SK-N-MC (cell line): ENCODE measurements at regions not wholly inside any gene's neighbourhood (a gene's known extent, or its start where the extent isn't known, plus 50 kb on each side); places are given as distances from the start of the nearest gene placed in this dataset.

Experiments
- EZH2 ChIP-seq: fragments of 200-600 bp; sonication (generic); IDR thresholded peaks from one replicate; pipeline ENCODE4 v1.6.1; 2017; ENCODE audit warnings: antibody characterized with exemption
- POLR2AphosphoS5 ChIP-seq: IDR thresholded peaks from 2 replicates; pipeline ENCODE4 v1.6.1; 2012; ENCODE audit warnings: mild to moderate bottlenecking, low read depth, low read length, borderline replicate concordance

- no peak for TF ChIP-seq EZH2
- TF ChIP-seq POLR2AphosphoS5 = no peak
These were observed 596.2 kb downstream of the BUD13 start for GRCh38 chr11:116176484-116177005.
